GM19395 (cell line): ENCODE measurements at regions not wholly inside any gene's neighbourhood (a gene's known extent, or its start where the extent isn't known, plus 50 kb on each side); places are given as distances from the start of the nearest gene placed in this dataset.

ENCODE experiments used
- ATAC-seq: cut with Tn5 transposase; IDR thresholded peaks from one replicate; pipeline ENCODE4 v1.9.1; 2021; ENCODE audit warnings: mild to moderate bottlenecking, moderate library complexity; ENCODE audit not compliant: unreplicated experiment

- ATAC-seq, result no peak
Measured at GRCh38 chr13:69450245-69450644, 657.4 kb upstream of the ATXN8OS start.

- ATAC-seq, result no peak
Measured at GRCh38 chr13:69425235-69425634, 682.4 kb upstream of the ATXN8OS start.

GRCh38 chr13:69423844-69424243 lies 683.8 kb upstream of the ATXN8OS start:
- no peak for ATAC-seq

GRCh38 chr13:69418319-69418718 lies 689.3 kb upstream of the ATXN8OS start:
- ATAC-seq, result no peak

- ATAC-seq, result no peak
Measured at GRCh38 chr13:69410761-69411160, 696.9 kb upstream of the ATXN8OS start.

- ATAC-seq, result no peak
Measured at GRCh38 chr13:69391756-69392155, 715.9 kb upstream of the ATXN8OS start.

- ATAC-seq, result no peak
Measured at GRCh38 chr13:69389899-69390298, 717.7 kb upstream of the ATXN8OS start.

- no peak for ATAC-seq
Measured at GRCh38 chr13:69373747-69374425, 733.7 kb upstream of the ATXN8OS start.

GRCh38 chr13:69363360-69363759 lies 744.3 kb upstream of the ATXN8OS start:
- no peak for ATAC-seq

GRCh38 chr13:69331245-69331644 lies 776.4 kb upstream of the ATXN8OS start:
- no peak for ATAC-seq

GRCh38 chr13:69324090-69324886 lies 783.3 kb upstream of the ATXN8OS start:
- no peak for ATAC-seq

- ATAC-seq, result no peak
Measured at GRCh38 chr13:69319656-69320055, 788.0 kb upstream of the ATXN8OS start.

GRCh38 chr13:69315039-69315438 lies 792.6 kb upstream of the ATXN8OS start:
- ATAC-seq, result no peak

- no peak for ATAC-seq
Measured at GRCh38 chr13:69306766-69307165, 800.9 kb upstream of the ATXN8OS start.

- ATAC-seq, result no peak
Measured at GRCh38 chr13:69300131-69300530, 807.5 kb upstream of the ATXN8OS start.

GRCh38 chr13:69296130-69296529 lies 811.5 kb upstream of the ATXN8OS start:
- ATAC-seq, result no peak

- no peak for ATAC-seq
Measured at GRCh38 chr13:69292789-69293425, 814.7 kb upstream of the ATXN8OS start.

GRCh38 chr13:69291292-69291906 lies 816.2 kb upstream of the ATXN8OS start:
- no peak for ATAC-seq

- ATAC-seq, result no peak
Measured at GRCh38 chr13:69288026-69288425, 819.6 kb upstream of the ATXN8OS start.

- ATAC-seq, result no peak
Measured at GRCh38 chr13:69287050-69287698, 820.5 kb upstream of the ATXN8OS start.

GRCh38 chr13:69283837-69284236 lies 823.8 kb upstream of the ATXN8OS start:
- no peak for ATAC-seq
